ENCODE measurements at regions not wholly inside any gene's neighbourhood (a gene's known extent, or its start where the extent isn't known, plus 50 kb on each side); places are given as distances from the start of the nearest gene placed in this dataset.

GRCh38 chr1:29481031-29481430 is 244.7 kb downstream of the PTPRU start:
- Histone ChIP-seq H3K9ac (ENCODE audit: low read depth in 1 of 2, low read length in 2 of 2) (no peak overlapping the region), H3K27me3 (ENCODE audit: control insufficient read depth in 4 of 4, insufficient read depth in 4 of 4, low read length in 3 of 4) (no peaks in the 10 kb centered on the region)
- 69% methylated on average over 5 of the region's 5 CpGs for WGBS

DNA sequence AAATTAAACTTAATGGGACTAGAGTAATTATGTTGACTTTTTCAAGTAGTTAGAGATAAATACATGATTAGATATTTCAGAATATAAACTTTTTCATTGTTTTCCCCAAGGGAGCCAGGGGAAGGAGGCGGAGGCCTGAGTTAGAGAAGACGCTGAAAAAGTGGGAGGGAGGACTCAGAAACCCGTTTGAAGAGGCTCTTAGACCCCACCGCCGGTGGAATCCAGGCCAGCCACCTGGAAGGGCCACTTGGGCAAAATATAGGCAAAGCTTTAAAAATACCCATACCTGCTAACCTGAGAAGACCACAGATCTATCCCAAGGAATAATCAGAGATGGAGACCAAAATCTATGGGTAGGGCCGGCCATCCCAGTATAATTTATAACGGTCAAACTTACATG is 242.6 kb downstream of the PTPRU start:
- no peak overlapping the region for H3K9ac ChIP-seq (ENCODE audit: low read depth in 1 of 2, low read length in 2 of 2)
- WGBS: 38% methylated on average over 7 of the region's 7 CpGs
- no peak overlapping the region for H3K27ac ChIP-seq (ENCODE audit: low read depth in 1 of 2, low read length in 2 of 2)
- H3K27me3 ChIP-seq (ENCODE audit: control insufficient read depth in 4 of 4, insufficient read depth in 4 of 4, low read length in 3 of 4): no peaks in the 10 kb centered on the region
- no peaks in the 10 kb centered on the region for H3K4me1 ChIP-seq (ENCODE audit: control insufficient read depth in 4 of 4, insufficient read depth in 4 of 4, low read length in 3 of 4)
- H3K4me3 ChIP-seq (ENCODE audit: low read depth in 1 of 3, low read length in 3 of 3): no peak overlapping the region
- no peaks in the 10 kb centered on the region for H3K36me3 ChIP-seq (ENCODE audit: control insufficient read depth in 4 of 4, insufficient read depth in 3 of 4, low read depth in 1 of 4, low read length in 3 of 4)
- DNase-seq (ENCODE audit: low spot score): no peak
- TF ChIP-seq SP1 (IDR thresholded peaks at IDR 0.05): no peak
- TF ChIP-seq GABPA (IDR thresholded peaks at IDR 0.05 in 1 of 2, conservative IDR thresholded peaks at IDR 0.05 in 1 of 2): no peak
- TF ChIP-seq, protein P1, sequence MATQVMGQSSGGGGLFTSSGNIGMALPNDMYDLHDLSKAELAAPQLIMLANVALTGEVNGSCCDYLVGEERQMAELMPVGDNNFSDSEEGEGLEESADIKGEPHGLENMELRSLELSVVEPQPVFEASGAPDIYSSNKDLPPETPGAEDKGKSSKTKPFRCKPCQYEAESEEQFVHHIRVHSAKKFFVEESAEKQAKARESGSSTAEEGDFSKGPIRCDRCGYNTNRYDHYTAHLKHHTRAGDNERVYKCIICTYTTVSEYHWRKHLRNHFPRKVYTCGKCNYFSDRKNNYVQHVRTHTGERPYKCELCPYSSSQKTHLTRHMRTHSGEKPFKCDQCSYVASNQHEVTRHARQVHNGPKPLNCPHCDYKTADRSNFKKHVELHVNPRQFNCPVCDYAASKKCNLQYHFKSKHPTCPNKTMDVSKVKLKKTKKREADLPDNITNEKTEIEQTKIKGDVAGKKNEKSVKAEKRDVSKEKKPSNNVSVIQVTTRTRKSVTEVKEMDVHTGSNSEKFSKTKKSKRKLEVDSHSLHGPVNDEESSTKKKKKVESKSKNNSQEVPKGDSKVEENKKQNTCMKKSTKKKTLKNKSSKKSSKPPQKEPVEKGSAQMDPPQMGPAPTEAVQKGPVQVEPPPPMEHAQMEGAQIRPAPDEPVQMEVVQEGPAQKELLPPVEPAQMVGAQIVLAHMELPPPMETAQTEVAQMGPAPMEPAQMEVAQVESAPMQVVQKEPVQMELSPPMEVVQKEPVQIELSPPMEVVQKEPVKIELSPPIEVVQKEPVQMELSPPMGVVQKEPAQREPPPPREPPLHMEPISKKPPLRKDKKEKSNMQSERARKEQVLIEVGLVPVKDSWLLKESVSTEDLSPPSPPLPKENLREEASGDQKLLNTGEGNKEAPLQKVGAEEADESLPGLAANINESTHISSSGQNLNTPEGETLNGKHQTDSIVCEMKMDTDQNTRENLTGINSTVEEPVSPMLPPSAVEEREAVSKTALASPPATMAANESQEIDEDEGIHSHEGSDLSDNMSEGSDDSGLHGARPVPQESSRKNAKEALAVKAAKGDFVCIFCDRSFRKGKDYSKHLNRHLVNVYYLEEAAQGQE (IDR thresholded peaks at IDR 0.05): no peak
- TF ChIP-seq EGR1 (IDR thresholded peaks at IDR 0.05; ENCODE audit: low read depth in 2 of 2): no peak
- TF ChIP-seq FOXA2 (IDR thresholded peaks at IDR 0.05): no peak
- TF ChIP-seq RXRA (IDR thresholded peaks at IDR 0.05): no peak
- TF ChIP-seq, protein P2, sequence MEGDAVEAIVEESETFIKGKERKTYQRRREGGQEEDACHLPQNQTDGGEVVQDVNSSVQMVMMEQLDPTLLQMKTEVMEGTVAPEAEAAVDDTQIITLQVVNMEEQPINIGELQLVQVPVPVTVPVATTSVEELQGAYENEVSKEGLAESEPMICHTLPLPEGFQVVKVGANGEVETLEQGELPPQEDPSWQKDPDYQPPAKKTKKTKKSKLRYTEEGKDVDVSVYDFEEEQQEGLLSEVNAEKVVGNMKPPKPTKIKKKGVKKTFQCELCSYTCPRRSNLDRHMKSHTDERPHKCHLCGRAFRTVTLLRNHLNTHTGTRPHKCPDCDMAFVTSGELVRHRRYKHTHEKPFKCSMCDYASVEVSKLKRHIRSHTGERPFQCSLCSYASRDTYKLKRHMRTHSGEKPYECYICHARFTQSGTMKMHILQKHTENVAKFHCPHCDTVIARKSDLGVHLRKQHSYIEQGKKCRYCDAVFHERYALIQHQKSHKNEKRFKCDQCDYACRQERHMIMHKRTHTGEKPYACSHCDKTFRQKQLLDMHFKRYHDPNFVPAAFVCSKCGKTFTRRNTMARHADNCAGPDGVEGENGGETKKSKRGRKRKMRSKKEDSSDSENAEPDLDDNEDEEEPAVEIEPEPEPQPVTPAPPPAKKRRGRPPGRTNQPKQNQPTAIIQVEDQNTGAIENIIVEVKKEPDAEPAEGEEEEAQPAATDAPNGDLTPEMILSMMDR (IDR thresholded peaks at IDR 0.05; ENCODE audit: low read depth, low read length, missing input control): no peak
- TF ChIP-seq TAF1 (conservative IDR thresholded peaks at IDR 0.05): no peak
- TF ChIP-seq, protein P3, sequence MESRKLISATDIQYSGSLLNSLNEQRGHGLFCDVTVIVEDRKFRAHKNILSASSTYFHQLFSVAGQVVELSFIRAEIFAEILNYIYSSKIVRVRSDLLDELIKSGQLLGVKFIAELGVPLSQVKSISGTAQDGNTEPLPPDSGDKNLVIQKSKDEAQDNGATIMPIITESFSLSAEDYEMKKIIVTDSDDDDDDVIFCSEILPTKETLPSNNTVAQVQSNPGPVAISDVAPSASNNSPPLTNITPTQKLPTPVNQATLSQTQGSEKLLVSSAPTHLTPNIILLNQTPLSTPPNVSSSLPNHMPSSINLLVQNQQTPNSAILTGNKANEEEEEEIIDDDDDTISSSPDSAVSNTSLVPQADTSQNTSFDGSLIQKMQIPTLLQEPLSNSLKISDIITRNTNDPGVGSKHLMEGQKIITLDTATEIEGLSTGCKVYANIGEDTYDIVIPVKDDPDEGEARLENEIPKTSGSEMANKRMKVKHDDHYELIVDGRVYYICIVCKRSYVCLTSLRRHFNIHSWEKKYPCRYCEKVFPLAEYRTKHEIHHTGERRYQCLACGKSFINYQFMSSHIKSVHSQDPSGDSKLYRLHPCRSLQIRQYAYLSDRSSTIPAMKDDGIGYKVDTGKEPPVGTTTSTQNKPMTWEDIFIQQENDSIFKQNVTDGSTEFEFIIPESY (IDR thresholded peaks at IDR 0.05): no peak
- no peak for TF ChIP-seq YY1 (IDR thresholded peaks at IDR 0.05)
- no peaks in the 10 kb centered on the region for H3K9me3 ChIP-seq (ENCODE audit: control insufficient read depth in 4 of 4, low read length in 3 of 4)

More at GRCh38 chr1:29481031-29481430, 244.7 kb downstream of the PTPRU start:
- no peak for TF ChIP-seq HNF4A (conservative IDR thresholded peaks at IDR 0.05)
- TF ChIP-seq TAF1 (conservative IDR thresholded peaks at IDR 0.05): no peak
- TF ChIP-seq, protein P2 (IDR thresholded peaks at IDR 0.05; ENCODE audit: low read depth, low read length, missing input control): no peak
- TF ChIP-seq FOXA1 (IDR thresholded peaks at IDR 0.05): no peak
- TF ChIP-seq RXRA (IDR thresholded peaks at IDR 0.05): no peak
- no peak for TF ChIP-seq GABPA (IDR thresholded peaks at IDR 0.05 in 1 of 2, conservative IDR thresholded peaks at IDR 0.05 in 1 of 2)
- TF ChIP-seq SP1 (IDR thresholded peaks at IDR 0.05): no peak
- TF ChIP-seq EGR1 (IDR thresholded peaks at IDR 0.05; ENCODE audit: low read depth in 2 of 2): no peak
- TF ChIP-seq, protein P1 (IDR thresholded peaks at IDR 0.05): no peak
- no peak overlapping the region for H3K27ac ChIP-seq (ENCODE audit: low read depth in 1 of 2, low read length in 2 of 2)
- no peaks in the 10 kb centered on the region for H3K9me3 ChIP-seq (ENCODE audit: control insufficient read depth in 4 of 4, low read length in 3 of 4)
- no peaks in the 10 kb centered on the region for H3K4me1 ChIP-seq (ENCODE audit: control insufficient read depth in 4 of 4, insufficient read depth in 4 of 4, low read length in 3 of 4)
- no peak overlapping the region for H3K4me3 ChIP-seq (ENCODE audit: low read depth in 1 of 3, low read length in 3 of 3)
- no peak for DNase-seq (ENCODE audit: low spot score)
- H3K36me3 ChIP-seq (ENCODE audit: control insufficient read depth in 4 of 4, insufficient read depth in 3 of 4, low read depth in 1 of 4, low read length in 3 of 4): no peaks in the 10 kb centered on the region
